H9 (cell line): ENCODE measurements at regions not wholly inside any gene's neighbourhood (a gene's known extent, or its start where the extent isn't known, plus 50 kb on each side); places are given as distances from the start of the nearest gene placed in this dataset.

Source experiments
- DNase-seq: peaks from one replicate; pipeline ENCODE4 v3.0.0-alpha.2; 2017
- H2AFZ ChIP-seq: one replicate; pipeline ENCODE4 v1.6.1; 2013; ENCODE audit warnings: mild to moderate bottlenecking, low read length, control low read depth, moderate library complexity
- H2AK5ac ChIP-seq: 2 replicates; pipeline ENCODE4 v1.6.1; 2013; ENCODE audit warnings: low read length, control low read depth, mixed read lengths; ENCODE audit not compliant: insufficient read length
- H2BK120ac ChIP-seq: one replicate; pipeline ENCODE4 v1.6.1; 2013; ENCODE audit warnings: low read depth, mild to moderate bottlenecking, low read length, control low read depth, inconsistent platforms; ENCODE audit not compliant: poor library complexity, severe bottlenecking
- H2BK12ac ChIP-seq: 2 replicates; pipeline ENCODE4 v1.6.1; 2013; ENCODE audit warnings: low read length, control low read depth, mixed read lengths, low read depth; ENCODE audit not compliant: insufficient read length
- H2BK15ac ChIP-seq: 2 replicates; pipeline ENCODE4 v1.6.1; 2013; ENCODE audit warnings: low read depth, low read length, control low read depth
- H2BK20ac ChIP-seq: one replicate; pipeline ENCODE4 v1.6.1; 2013; ENCODE audit warnings: low read depth, mild to moderate bottlenecking, low read length, control low read depth, inconsistent platforms; ENCODE audit not compliant: poor library complexity, severe bottlenecking
- H2BK5ac ChIP-seq: 2 replicates; pipeline ENCODE4 v1.6.1; 2013; ENCODE audit warnings: low read length, control low read depth, mixed read lengths; ENCODE audit not compliant: insufficient read length
- H3K14ac ChIP-seq: 2 replicates; pipeline ENCODE4 v1.6.1; 2013; ENCODE audit warnings: low read length, control low read depth; ENCODE audit not compliant: insufficient read depth
- H3K18ac ChIP-seq: 2 replicates; pipeline ENCODE4 v1.6.1; 2013; ENCODE audit warnings: low read depth, mild to moderate bottlenecking, mixed read lengths, low read length, control low read depth; ENCODE audit not compliant: insufficient read length
- H3K23ac ChIP-seq: 2 replicates; pipeline ENCODE4 v1.6.1; 2013; ENCODE audit warnings: low read length, control low read depth, mixed read lengths, low read depth; ENCODE audit not compliant: insufficient read length
- H3K23me2 ChIP-seq: 2 replicates; pipeline ENCODE4 v1.6.1; 2013; ENCODE audit warnings: low read depth, mild to moderate bottlenecking, mixed read lengths, low read length, control low read depth; ENCODE audit not compliant: insufficient read length, poor library complexity, severe bottlenecking
- H3K27ac ChIP-seq: 2 replicates; pipeline ENCODE4 v1.5.1; 2013; ENCODE audit warnings: low read length, control low read depth, mixed read lengths, low read depth; ENCODE audit not compliant: insufficient read length
- H3K27me3 ChIP-seq: 2 replicates; pipeline ENCODE4 v1.6.1; 2013; ENCODE audit warnings: low read length, control low read depth, inconsistent platforms; ENCODE audit not compliant: insufficient read depth
- H3K4ac ChIP-seq: 2 replicates; pipeline ENCODE4 v1.6.1; 2013; ENCODE audit warnings: low read depth, mild to moderate bottlenecking, control low read depth, inconsistent platforms, low read length, moderate library complexity
- H3K4me1 ChIP-seq: 2 replicates; pipeline ENCODE4 v1.6.1; 2013; ENCODE audit warnings: low read length, control low read depth, inconsistent platforms; ENCODE audit not compliant: insufficient read depth
- H3K4me2 ChIP-seq: 2 replicates; pipeline ENCODE4 v1.6.1; 2013; ENCODE audit warnings: low read length, control low read depth, mixed read lengths; ENCODE audit not compliant: insufficient read length, insufficient read depth
- H3K56ac ChIP-seq: 2 replicates; pipeline ENCODE4 v1.6.1; 2013; ENCODE audit warnings: low read depth, mild to moderate bottlenecking, mixed read lengths, low read length, control low read depth; ENCODE audit not compliant: insufficient read length
- H3K79me1 ChIP-seq: 2 replicates; pipeline ENCODE4 v1.6.1; 2013; ENCODE audit warnings: low read depth, mild to moderate bottlenecking, moderate library complexity, low read length, control low read depth, inconsistent platforms; ENCODE audit not compliant: insufficient read depth, poor library complexity, severe bottlenecking
- H3K79me2 ChIP-seq: 2 replicates; pipeline ENCODE4 v1.6.1; 2013; ENCODE audit warnings: low read length, control low read depth, inconsistent platforms; ENCODE audit not compliant: insufficient read depth
- H3K9ac ChIP-seq: 2 replicates; pipeline ENCODE4 v1.6.1; 2013; ENCODE audit warnings: low read length, control low read depth, mixed read lengths; ENCODE audit not compliant: insufficient read length; ENCODE audit errors: extremely low read depth
- H3K9me3 ChIP-seq: one replicate; pipeline ENCODE4 v1.6.1; 2013; ENCODE audit warnings: low read depth, low read length, inconsistent platforms; ENCODE audit not compliant: control insufficient read depth
- H3T11ph ChIP-seq: one replicate; pipeline ENCODE4 v1.6.1; 2013; ENCODE audit warnings: mild to moderate bottlenecking, low read length, control low read depth, inconsistent platforms
- H4K20me1 ChIP-seq: one replicate; pipeline ENCODE4 v1.6.1; 2013; ENCODE audit not compliant: control insufficient read depth, insufficient read length, insufficient read depth
- H4K5ac ChIP-seq: 2 replicates; pipeline ENCODE4 v1.6.1; 2013; ENCODE audit warnings: low read depth, mild to moderate bottlenecking, mixed read lengths, low read length, control low read depth; ENCODE audit not compliant: insufficient read length
- H4K8ac ChIP-seq: replicated peaks from 2 replicates; pipeline ENCODE4 v1.6.1; 2013; ENCODE audit warnings: low read length, control low read depth, mixed read lengths, low read depth; ENCODE audit not compliant: insufficient read length
- H4K91ac ChIP-seq: 2 replicates; pipeline ENCODE4 v1.6.1; 2013; ENCODE audit warnings: low read depth, mild to moderate bottlenecking, moderate library complexity, mixed read lengths, low read length, control low read depth; ENCODE audit not compliant: insufficient read length
- H3K27ac Mint-ChIP-seq, 3 experiments: 2 replicates in 2 of 3; 3 replicates in 1 of 3; pipeline ENCODE4 v1.8.0; 2020 to 2021; ENCODE audit warnings: mixed read lengths in 3 of 3, mild to moderate bottlenecking in 1 of 3, moderate library complexity in 1 of 3
- H3K27me3 Mint-ChIP-seq: 2 replicates; pipeline ENCODE4 v1.8.0; 2021; ENCODE audit warnings: low read depth, mild to moderate bottlenecking, moderate library complexity, mixed read lengths
- H3K36me3 Mint-ChIP-seq, 3 experiments: 2 replicates in 2 of 3; 3 replicates in 1 of 3; pipeline ENCODE4 v1.8.0; 2020 to 2021; ENCODE audit warnings: low read depth in 3 of 3, mixed read lengths in 3 of 3; ENCODE audit not compliant: insufficient read depth in 1 of 3
- H3K4me1 Mint-ChIP-seq, 2 experiments: 2 replicates each; pipeline ENCODE4 v1.8.0; 2020; ENCODE audit warnings: mixed read lengths in 2 of 2
- H3K4me3 Mint-ChIP-seq, 2 experiments: 2 replicates in 1 of 2; 3 replicates in 1 of 2; pipeline ENCODE4 v1.8.0; 2020 to 2021; ENCODE audit warnings: mild to moderate bottlenecking in 2 of 2, mixed read lengths in 2 of 2, moderate library complexity in 1 of 2
- H3K9me3 Mint-ChIP-seq, 2 experiments: 2 replicates in 1 of 2; 3 replicates in 1 of 2; pipeline ENCODE4 v1.8.0; 2020; ENCODE audit warnings: mild to moderate bottlenecking in 2 of 2, mixed read lengths in 2 of 2, moderate library complexity in 1 of 2
- WGBS: extraction: QIAGEN DNeasy Blood & Tissue Kit; methylation state at CpG from one replicate; pipeline ENCODE4 v1.1.7; 2013; ENCODE audit warnings: missing lambda C conversion rate, low lambda C conversion rate, mixed read lengths; ENCODE audit not compliant: insufficient read length; ENCODE audit errors: extremely low coverage; 5-methylcytosine and 5-hydroxymethylcytosine counted together
- TF ChIP-seq, protein P1 (sequence below): fragments of 200-600 bp; sonication (generic); conservative IDR thresholded peaks from 3 replicates; pipeline ENCODE4 v1.8.0; 2021; ENCODE audit warnings: antibody characterized with exemption, mild to moderate bottlenecking

DNA sequence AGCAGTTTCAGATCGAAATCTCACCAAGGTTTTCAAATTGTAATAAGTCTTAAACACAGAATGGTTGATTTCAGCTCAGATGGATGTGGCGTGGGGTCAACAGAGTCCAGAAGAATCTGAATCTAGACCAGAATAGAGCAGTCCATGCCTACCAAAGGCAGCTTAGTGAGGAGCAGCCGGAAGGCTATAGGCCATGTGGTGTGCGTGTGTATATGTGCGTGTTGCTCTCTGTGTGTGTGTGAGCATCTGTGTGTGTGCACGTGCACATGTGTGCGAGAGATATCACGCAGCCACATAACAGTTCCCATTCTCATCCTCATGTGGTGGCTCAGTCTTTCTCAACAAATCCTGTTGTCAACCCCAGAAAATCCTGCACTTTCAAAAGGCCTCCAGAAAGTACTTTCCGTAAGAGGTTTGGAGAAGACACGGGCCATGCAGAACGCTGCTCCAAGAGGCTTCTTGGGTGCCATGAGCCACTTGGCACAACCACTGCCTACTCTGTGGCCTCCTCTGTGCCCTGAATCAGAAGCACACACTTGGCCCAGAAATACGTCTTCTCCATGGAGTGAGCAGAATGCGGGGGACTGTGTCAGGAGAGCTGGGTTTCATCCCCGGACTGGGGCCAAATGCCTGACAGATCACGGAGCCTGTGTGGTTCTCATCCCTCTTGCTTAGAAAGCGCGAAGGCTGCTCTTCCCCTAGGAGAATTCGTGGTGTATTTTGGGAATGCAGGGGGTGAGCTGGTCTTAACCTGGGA is 67.3 kb downstream of the ACKR3 start:
- TF ChIP-seq, protein P1, sequence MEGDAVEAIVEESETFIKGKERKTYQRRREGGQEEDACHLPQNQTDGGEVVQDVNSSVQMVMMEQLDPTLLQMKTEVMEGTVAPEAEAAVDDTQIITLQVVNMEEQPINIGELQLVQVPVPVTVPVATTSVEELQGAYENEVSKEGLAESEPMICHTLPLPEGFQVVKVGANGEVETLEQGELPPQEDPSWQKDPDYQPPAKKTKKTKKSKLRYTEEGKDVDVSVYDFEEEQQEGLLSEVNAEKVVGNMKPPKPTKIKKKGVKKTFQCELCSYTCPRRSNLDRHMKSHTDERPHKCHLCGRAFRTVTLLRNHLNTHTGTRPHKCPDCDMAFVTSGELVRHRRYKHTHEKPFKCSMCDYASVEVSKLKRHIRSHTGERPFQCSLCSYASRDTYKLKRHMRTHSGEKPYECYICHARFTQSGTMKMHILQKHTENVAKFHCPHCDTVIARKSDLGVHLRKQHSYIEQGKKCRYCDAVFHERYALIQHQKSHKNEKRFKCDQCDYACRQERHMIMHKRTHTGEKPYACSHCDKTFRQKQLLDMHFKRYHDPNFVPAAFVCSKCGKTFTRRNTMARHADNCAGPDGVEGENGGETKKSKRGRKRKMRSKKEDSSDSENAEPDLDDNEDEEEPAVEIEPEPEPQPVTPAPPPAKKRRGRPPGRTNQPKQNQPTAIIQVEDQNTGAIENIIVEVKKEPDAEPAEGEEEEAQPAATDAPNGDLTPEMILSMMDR, result no peak
- peak; percentile 14 for DNase-seq
- Mint-ChIP-seq H3K27me3 (peaks cover 8% of the 10 kb centered on the region), H3K4me3 (no peak overlapping the region), H3K27ac (no peak overlapping the region), H3K4me1 (peaks cover 6 to 10% of the 10 kb centered on the region in 2 experiments; a peak in 3 of 4 replicates), H3K9me3 (no peaks in the 10 kb centered on the region; a peak in 1 of 5 replicates), H3K36me3 (no peaks in the 10 kb centered on the region)
- Histone ChIP-seq H3K79me2 (no peaks in the 10 kb centered on the region), H3K4me1 (no peaks in the 10 kb centered on the region), H3K4me2 (no peak overlapping the region), H3K4ac (no peak overlapping the region), H2AFZ (no peak overlapping the region), H3K56ac (no peak overlapping the region), H3K23me2 (no peaks in the 10 kb centered on the region), H3K23ac (no peak overlapping the region), H3T11ph (no peak overlapping the region), H2AK5ac (no peak overlapping the region), H2BK15ac (no peak overlapping the region), H3K79me1 (no peaks in the 10 kb centered on the region), H4K8ac (no peak overlapping the region), H4K20me1 (no peaks in the 10 kb centered on the region), H3K18ac (no peak overlapping the region), H3K27me3 (no peaks in the 10 kb centered on the region), H3K9ac (no peak overlapping the region), H4K91ac (no peak overlapping the region), H4K5ac (no peak overlapping the region), H2BK12ac (no peak overlapping the region), H3K9me3 (no peaks in the 10 kb centered on the region), H2BK5ac (no peak overlapping the region), H2BK20ac (no peak overlapping the region), H2BK120ac (no peak overlapping the region), H3K14ac (no peak overlapping the region), H3K27ac (no peak overlapping the region)
- WGBS, result no CpG with 5 or more reads among the region's 18 CpGs
